Breast epithelium (tissue), 3 donors: ENCODE measurements at regions not wholly inside any gene's neighbourhood (a gene's known extent, or its start where the extent isn't known, plus 50 kb on each side); places are given as distances from the start of the nearest gene placed in this dataset.

ENCODE experiments used
- POLR2A ChIP-seq: fragments of 450-650 bp; IDR thresholded peaks from one replicate; pipeline ENCODE4 v1.6.1; 2016; ENCODE audit warnings: antibody characterized with exemption, mild to moderate bottlenecking, moderate library complexity
- POLR2AphosphoS5 ChIP-seq, 3 donors: sonication (generic); formaldehyde crosslinking; IDR thresholded peaks; one replicate each; pipeline ENCODE4 v1.6.1; 2017; ENCODE audit warnings: antibody characterized with exemption in 3 of 3
- TF ChIP-seq, protein P1 (sequence below), 3 donors: fragments of 450-650 bp; IDR thresholded peaks; one replicate each; pipeline ENCODE4 v1.5.1; 2016 to 2017; ENCODE audit warnings: antibody characterized with exemption in 3 of 3, mild to moderate bottlenecking in 3 of 3, moderate library complexity in 3 of 3

GRCh38 chr5:153236319-153236718 lies 254.2 kb upstream of the GRIA1 start:
- TF ChIP-seq POLR2A (no peak), POLR2AphosphoS5 (IDR thresholded peaks at IDR 0.05) (no peak)
- TF ChIP-seq, protein P1, sequence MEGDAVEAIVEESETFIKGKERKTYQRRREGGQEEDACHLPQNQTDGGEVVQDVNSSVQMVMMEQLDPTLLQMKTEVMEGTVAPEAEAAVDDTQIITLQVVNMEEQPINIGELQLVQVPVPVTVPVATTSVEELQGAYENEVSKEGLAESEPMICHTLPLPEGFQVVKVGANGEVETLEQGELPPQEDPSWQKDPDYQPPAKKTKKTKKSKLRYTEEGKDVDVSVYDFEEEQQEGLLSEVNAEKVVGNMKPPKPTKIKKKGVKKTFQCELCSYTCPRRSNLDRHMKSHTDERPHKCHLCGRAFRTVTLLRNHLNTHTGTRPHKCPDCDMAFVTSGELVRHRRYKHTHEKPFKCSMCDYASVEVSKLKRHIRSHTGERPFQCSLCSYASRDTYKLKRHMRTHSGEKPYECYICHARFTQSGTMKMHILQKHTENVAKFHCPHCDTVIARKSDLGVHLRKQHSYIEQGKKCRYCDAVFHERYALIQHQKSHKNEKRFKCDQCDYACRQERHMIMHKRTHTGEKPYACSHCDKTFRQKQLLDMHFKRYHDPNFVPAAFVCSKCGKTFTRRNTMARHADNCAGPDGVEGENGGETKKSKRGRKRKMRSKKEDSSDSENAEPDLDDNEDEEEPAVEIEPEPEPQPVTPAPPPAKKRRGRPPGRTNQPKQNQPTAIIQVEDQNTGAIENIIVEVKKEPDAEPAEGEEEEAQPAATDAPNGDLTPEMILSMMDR (IDR thresholded peaks at IDR 0.05) = no peak
